Fibroblast of gingiva (primary cell): ENCODE measurements at regions not wholly inside any gene's neighbourhood (a gene's known extent, or its start where the extent isn't known, plus 50 kb on each side); places are given as distances from the start of the nearest gene placed in this dataset.

Source experiments
- DNase-seq: peaks from one replicate; pipeline ENCODE4 v3.0.0-alpha.2; 2011; ENCODE audit warnings: low read depth

DNA sequence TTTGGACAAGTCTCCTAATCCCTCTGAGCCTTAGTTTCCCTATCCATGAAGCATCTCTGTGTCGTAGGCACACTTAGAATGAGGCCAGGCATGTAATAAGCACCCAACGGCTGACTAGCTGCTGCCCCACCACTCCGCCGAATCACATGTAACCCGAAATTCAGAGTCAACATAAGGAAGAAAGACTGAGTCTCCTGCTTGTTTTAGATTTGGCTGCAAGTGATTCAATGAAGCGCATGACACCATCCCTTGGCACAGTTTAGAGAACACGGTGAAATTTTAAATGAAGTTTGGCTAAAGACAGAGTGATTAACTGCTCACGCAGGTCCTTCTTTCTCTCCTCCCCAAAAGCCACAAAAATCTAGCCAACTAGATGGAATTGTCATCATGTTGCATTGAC, 279.2 kb downstream of the TLE3 start:
- no peak for DNase-seq

DNA sequence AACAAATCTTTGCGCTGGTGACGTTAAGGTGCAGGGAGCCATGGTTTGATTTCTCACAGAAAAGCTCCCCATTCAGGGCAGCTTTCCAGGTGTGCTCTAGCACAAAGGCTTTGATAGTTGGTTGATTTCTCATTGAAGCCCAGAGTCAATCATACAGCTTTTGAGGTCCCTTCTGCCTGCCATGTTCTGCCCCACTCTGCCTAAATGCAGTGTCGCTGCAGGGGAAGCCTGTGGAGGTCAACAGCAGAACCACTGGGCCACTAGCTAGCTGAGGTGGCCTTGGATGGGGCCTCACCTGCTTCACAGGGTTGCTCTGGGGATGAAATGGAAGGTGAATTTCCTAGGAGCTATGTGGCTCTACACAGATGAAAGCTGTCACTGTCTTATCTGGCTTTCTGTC, 278.3 kb downstream of the TLE3 start:
- no peak for DNase-seq

DNA sequence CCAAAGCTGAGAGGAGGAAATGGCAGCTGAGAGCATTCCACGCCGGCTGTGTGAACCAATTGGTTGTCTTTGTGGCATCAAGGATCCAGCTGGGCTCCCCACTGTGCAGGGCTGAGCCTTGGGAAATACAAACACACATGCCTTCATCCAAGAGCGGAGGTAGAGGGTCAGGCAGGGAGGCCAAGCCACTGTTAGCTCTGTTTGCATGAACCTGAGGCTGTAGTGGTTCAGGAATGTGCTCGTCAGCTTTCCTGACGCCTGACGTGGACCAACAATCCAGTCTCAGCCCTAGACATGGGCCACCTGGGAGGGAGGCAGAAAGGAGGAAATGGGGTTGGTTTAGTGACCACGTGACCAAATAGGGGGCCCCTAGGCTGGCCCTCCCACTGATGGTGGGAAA, 276.9 kb downstream of the TLE3 start:
- no peak for DNase-seq

DNA sequence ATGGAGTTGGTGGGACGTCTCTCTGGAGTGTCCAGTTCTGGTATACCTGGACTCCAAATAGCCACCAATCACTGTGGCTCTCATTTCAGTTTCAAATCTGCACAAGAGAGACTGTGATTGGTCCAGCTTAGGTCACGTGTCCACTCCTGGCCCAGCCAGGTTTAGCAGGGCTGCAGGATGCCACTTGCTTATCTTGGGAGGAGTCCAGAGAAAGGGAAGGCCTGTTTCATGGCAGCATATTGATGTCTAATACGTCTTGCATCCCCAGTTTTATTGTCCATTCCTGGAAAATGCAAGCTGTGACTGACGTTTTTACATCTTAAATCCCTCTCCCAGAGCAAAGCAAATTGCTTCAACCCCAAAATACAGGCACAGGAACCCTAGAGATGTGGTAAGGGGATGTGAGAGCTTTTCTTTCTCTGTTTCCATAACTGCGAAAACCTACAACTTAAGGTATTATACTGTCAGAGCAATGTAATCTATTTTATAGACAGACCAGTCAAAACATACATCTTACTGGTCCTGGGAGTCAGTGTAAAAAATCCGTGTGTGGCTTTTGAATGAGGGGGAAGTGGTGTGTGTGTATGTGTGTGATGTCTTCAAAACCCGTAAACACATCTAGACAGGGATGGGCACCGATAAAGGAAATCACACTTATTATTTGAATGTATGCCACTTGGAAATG, 274.4 kb downstream of the TLE3 start:
- DNase-seq = no peak

DNA sequence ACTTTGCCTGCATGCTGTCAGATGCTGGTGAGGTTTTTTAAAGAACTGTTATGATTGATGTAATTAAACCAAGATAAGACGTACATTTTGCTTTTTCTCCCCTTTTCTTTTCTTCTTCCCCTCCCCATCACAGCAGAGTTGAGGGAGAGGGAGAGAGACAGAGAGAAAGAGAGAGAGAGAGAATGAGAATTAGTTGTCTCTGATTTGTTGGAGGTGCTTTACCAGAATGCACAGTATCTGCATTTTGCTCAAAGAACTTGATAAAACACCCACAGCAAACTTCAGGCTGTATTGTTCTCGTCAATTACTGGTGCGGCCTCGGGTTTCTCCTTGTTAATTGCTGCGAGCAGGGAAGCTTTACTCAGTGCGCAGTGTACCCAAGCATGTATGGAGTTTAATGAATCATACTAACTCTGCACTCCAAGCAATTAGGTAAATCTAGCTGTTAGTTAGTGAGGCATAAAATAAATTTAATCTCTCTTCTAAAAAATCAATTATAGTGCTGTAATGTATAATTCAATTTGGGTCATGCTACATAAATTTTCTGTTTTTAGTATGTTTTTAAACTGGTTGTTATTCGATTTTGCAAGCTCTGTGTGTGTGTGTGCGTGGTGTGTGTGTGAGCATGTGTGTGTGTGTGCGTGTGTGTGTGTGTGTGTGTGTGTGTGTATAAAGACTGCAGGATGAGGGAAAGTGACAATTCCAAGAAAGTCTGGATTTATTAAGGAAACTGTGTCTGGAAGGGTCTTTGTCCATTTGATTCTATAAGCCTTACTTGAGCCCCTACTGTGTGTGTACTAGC, 273.4 kb downstream of the TLE3 start:
- DNase-seq = no peak

DNA sequence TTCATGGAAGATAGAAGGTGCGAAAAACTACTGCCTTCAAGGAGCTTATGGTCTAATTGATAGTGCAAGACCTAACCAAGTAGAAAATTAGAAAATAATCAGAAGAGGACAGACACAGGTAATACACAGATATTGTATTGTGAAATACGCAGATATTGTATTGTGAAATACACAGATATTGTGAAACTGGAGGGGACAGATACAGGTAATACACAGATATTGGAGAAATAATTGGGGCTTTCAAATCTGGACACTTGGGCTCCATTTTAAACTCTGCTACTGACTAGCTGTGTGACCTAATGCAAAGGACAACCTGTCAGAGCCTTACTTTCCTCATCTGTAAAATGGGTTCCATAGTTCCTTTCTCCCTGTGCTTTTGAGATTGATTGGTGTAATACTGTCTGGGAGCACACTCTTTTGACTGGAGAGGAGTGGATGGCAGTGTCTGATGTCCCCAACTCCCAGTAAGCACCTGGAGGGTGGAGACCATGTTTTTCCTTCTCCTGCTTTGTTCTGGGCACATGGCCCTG, 272.8 kb downstream of the TLE3 start:
- no peak for DNase-seq

DNA sequence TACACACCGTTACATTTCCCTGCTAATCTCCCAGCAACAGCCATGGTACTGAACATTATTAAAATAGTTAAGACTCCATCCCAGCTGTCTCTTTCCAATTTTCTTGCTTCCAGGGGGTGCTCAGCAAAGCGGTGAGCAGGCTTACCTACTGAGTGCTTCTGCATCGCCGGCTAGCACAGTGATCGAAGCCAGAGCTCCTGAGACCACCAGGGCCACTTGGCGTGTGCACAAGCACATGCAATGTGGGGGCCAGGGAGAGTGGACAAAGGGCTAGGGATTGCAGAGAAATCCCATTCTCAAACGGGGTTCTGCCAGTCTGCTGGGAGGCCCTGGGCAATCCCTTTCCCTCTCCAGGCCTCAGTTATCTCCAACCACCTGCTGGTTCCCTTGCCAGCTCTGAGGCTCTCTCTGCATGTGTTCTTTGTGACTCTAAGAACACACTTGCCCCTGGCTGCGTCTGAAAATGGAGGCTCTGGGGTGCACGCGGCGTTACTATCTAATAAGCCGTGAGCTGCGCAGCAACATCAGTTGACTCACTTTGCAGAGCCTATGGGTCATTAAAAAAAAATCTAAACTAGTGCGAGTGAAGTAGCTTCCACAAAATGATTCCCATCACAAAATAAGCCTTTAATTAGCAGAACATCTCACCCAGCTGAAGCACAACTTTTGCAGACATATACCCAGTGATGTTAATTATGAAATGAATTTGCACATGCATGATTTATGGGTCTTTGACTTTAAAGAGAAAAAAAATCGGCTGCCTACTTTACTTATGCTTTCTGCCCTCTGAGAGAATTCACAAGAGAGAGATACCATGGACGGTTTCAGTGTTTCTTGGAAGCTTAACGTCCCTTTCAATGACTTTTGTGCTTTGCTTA, 271.5 kb downstream of the TLE3 start:
- DNase-seq = no peak

DNA sequence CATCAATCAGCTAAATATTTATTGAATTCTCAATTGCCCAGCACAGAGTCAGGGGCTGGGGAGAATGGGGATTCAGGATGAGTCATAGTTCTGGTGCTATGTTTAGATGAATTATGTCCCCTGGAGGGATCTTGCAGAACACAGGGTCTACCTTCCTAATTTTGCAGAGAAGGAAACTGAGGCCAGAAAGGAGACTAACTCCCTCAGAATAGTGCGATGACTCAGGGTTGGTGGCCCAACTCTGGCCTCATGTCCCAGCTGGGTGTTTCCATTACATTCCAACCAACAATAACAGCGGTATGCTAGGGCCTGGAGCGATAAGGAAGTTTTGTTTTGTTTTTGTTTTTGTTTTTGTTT, 270.9 kb downstream of the TLE3 start:
- no peak for DNase-seq

DNA sequence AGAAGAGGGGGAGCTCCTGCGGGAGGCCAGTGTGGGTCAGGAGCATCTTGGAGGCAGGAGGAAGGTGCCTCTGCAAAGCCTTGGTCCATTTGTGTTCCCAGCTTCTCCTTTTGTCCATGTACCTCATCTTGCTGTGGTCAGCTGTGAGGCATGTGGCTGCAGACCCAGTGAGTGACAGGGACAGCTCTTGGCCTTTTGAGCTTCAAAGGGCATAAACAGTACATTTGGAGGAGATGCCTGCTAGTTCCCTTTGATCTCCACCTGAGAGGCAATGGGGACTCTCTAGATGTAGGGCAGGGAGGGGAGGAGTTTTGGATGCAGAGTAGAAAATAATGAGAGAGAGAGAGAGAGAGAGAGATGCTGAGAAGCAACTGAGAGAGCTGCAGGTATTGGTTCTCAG, 270.0 kb downstream of the TLE3 start:
- no peak for DNase-seq

DNA sequence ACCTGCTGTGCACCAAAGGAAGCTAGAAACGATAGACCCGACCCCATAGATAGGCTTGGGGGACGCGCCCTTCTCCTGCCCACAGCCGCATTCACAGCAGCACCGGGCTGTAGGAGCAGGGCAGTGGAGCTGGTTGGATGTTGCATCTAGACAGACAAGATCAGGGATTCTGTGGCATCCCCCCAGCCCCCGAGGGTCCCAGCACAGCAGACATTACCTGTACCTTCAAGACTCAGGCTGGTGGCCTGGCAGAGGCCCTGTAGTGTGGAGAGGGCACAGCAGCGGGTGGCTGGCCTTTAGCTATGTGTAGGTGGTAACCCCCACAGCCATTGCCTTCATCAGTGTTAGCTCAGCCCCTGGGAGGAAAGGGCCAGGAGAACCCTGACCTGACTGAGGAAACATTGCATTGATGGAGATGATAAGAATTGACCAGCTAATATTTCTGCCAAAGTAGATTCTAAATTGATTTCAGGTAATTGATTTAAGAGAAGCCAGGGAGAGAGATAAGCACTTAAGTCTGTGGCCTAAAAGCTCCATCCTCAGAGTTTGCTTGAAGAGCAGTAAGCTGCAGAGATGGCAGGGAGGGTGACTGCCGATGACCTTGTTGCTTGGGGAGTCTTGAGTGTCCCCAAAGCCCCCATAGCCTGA, 269.4 kb downstream of the TLE3 start:
- DNase-seq = no peak

DNA sequence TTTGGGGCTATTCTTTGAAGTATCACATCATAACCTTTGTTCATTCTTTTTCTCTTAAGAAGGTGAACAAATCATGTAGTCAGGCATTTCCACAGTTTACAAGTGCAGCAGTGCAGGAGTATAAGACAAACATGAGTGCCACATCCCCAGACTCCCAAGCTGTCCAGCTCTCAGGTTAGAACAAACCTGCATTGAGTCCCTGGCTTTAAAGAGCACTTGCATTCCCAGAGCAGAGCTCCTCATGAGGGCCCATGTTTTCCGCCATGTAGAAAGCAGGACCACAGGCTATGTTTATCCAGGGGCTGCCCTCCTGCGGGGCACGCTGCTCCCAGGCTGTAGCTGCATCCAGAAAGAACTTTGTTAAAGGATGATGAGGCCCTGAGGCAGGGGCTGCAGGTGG, 267.7 kb downstream of the TLE3 start:
- no peak for DNase-seq

DNA sequence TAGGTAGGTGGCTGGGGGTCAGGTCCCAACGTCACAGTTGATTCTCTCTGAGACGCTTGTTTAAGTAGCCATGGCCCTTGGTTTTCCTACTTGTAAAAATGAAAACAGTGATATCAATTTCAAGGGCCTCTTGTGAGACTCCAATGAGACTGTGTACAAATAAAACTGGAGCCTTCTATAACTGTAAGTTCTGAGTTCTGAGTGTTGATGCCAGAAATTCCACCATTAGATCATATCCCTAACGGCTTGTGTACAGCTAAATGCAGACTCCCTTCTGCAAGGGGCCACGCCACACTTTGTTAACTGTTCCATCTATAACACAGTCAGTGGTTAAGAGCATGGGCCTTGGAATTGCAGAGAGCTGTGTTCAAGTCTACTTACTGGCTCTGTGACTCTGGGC, 267.3 kb downstream of the TLE3 start:
- no peak for DNase-seq

DNA sequence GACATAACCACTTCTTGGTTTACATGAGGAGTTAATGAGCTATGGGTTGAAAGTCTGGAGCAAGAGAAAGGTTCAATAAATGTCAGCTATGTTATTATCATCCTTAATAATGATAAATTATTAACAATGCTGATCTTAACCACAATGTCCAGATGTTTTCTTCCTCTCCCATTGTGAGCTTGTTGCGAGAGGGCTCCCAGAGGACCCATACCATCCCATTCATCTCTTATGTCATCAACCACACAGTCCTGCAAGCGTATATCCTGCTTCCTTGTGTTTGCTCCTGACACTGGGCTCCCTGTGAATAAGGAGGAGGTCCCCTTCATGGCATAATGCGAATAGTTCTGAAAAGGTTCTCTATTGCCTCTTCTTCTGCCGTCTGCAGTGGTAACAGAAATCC, 266.8 kb downstream of the TLE3 start:
- no peak for DNase-seq

DNA sequence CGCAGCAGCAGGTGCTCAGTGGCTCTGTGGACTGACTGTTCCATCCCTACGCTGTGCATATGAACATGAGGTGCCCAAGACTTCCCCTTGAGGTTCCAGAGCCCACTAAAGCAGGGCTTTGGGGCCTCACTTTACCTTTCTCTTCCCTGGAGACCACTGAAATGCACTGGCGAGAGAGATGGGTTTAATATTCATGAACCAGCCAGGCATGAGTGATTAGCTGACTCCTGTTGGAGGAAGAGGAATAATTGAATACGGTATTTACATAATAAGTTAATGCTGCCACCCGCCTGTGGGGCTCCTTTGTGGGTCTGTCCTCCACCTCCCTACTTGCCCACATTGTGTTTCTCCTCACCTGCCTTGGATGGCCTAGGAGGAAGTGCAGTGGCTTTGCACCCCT, 263.4 kb downstream of the TLE3 start:
- no peak for DNase-seq

DNA sequence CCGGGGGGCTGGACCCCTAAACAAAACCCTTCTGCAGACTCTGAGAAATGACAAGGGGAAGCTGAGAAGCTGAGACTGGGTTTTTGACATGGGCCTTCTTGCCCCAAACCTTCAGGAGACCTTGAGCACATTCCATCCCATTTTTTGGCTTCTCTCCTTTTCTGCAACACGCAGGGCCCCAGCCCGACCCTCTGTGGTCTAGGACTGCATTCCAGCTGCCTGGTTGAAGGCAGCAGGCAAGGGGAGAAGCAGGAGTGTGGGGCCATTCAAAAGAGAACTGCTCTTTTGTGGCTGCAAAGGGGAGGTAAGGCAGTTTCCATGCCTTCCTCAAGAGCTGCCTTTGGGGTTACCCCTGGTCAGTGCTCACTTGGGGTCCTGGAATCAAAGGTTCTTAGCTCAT, 263.0 kb downstream of the TLE3 start:
- no peak for DNase-seq

DNA sequence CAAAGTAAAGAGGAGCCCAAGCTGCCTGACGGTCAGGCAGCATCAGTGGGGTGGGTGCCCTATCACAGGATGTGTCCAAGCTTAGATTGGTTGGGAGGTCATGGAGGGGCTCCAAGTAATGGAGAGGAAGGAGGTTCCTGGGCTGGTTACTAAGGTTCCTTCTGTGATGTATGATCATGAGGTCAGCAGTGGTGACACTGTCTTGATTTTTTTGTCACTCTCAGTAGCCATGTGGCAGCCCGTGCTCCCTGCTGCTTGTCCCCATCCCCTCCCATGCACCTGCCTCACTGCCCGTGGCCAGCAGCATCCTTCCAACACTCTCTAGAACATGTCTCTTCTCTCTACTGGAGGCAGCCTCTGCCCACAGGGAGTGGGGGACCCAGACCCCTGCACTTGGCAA, 261.7 kb downstream of the TLE3 start:
- DNase-seq = no peak

DNA sequence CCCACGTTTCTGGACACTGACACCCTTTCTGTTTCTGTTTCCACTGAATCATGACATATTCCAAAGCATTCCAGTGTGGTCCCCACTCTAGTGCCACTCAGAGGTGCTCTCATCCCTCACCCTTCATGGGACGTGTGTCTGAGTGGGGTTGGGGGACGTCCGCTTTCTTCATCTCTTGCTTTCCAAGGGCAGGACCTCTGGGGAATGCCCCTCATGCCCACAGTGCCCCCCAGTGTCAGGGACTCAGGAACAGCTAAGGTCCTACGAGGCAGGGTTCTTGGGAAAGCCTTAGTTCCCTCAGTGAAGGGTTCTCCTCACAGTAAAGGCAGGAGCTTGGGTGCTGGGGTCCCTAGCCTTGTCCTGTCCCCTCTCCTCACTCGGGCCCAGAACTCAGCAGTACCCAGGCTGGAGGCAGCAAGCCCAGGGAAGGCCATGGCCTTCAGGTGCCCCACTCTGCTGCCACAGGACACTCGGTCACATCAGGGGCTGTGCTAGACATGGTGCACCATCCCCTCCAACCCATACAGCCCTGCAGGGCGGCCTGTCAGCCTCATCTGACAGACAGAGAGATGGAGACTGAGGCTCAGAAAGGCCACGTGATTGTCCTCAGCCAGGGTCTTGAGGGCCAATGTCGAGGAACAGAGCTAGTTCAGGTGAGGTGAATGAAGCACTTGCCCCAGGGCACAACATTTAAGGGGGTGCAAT, 261.0 kb downstream of the TLE3 start:
- DNase-seq = no peak

DNA sequence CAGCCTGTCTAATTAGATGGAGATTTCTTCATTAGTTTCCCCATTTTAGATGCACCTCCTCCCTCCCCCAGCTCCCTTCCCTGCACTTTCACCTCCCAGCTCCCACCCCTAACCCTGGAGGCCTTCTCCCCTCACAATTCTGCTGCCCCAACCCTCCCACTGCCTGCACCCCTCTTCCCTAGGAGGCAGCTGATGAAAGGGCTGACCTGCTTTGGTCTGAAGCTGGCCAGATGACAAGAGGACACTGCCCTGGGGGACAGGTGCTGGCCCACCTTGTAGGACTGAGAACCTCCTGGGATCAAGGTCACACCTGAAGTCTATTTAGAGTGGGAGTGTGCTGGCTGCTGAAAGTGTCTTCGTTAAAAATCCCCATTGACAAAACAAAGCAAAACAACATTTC, 259.4 kb downstream of the TLE3 start:
- no peak for DNase-seq

DNA sequence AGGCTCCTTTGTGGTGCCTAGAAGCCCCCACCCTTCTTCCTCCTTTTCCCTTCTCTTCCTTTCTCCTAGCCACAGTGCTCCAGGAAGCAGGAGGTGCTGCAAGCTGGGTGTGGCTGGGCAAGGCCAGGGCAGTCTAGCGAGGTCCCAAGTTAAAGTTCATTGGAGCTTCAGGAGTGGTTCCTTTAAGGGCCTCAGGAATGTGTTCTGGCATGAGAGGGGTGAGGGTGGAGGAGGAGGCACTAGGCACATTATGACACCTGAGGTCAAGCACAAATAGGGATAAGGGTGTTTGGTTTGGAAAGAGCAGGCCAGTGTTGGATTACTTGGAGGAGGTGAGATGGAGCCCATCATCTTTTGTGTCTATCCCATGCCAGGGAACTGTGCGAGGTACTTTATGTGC, 258.7 kb downstream of the TLE3 start:
- DNase-seq = no peak

DNA sequence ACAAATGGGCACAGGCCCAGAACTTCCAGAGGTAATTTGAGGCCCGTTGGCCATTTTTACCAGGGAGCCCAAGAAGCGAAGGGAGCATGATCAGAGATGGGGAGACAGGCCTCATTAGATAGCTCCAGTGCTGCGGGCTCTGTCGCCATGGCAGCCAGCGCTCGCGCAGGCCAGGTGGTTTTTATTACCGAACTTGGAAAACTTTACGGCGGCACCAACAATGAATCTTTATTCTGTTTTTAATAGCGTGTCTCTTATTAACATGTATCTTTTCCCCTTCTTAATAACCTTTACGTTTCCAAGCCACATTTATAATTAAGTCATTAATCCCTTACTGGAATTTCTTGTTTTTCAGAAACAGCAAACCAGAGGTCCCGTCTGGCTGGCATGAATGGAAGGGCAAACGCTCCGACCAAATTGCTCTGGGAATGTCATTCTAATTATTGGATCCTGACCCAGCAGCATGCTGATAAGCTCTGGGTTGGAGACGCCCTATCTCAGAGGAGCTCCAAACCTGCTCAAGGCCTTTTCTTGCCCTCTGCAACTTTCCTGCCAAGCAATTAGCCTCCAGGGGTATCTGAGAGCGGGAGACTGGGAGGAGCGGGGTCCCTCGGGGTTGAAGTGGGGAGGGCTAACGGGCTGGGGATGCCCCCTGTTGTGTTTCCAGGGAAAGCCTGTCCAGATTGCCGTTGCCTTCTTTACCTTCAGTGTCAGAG, 256.4 kb downstream of the TLE3 start:
- DNase-seq = no peak

DNA sequence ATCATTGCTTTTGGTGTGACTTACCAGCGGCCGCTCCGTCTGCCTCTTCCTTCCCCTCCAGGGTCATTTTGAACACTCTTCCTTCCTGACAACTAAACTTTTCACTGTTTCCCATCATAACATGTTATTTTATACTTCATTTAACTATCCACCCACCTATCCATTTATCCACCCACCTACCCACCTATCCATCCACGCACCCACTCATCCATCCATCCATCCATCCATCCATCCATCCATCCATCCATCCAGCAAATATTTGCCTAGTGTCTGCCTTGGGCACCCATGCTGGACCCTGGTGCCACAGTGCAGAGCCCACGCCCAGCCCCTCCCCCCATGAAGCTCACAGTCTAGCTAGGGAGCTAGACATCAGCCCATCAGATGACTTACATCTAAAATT, 254.9 kb downstream of the TLE3 start:
- no peak for DNase-seq
